GM12878 (cell line): ENCODE measurements at regions not wholly inside any gene's neighbourhood (a gene's known extent, or its start where the extent isn't known, plus 50 kb on each side); places are given as distances from the start of the nearest gene placed in this dataset.

ENCODE experiments used
- ATAC-seq: fragments of 200-7000 bp; cut with Tn5 transposase; 3 replicates; pipeline ENCODE4 v1.9.1; 2020; ENCODE audit warnings: mild to moderate bottlenecking, moderate library complexity
- BruUV-seq: library from RNA; stranded (reverse); fragments of 400-500 nt; replicated peaks from 2 replicates; lab custom pipeline; 2021; lab: Mats Ljungman, UMichigan
- CTCF ChIA-PET: fragments of 300-600 bp; sonication (Branson Sonifier 250); formaldehyde crosslinking; extraction: SDS; loops from one replicate; lab custom pipeline; 2021; ENCODE audit warnings: inconsistent platforms; lab: Yijun Ruan, JAX
- POLR2A ChIA-PET: fragments of 350-600 bp; formaldehyde crosslinking; extraction: SDS; loops from one replicate; lab custom pipeline; 2021; ENCODE audit warnings: inconsistent platforms; lab: Charles Lee
- RAD21 ChIA-PET: fragments of 300-600 bp; sonication (Branson Sonifier 250); formaldehyde crosslinking; loops from one replicate; lab custom pipeline; 2023; ENCODE audit warnings: antibody characterized with exemption; ENCODE audit not compliant: unreplicated experiment; lab: Charles Lee
- SMC1A ChIA-PET: fragments of 300-600 bp; sonication (Branson Sonifier 250); formaldehyde crosslinking; loops from one replicate; lab custom pipeline; 2023; ENCODE audit not compliant: unreplicated experiment, uncharacterized antibody; lab: Charles Lee
- DNase-seq: peaks from one replicate; pipeline ENCODE4 v3.0.0-alpha.2; 2011; ENCODE audit warnings: low read depth, low spot score
- FAIRE-seq: peaks from 3 replicates; lab custom pipeline; 2011; peaks lifted over from hg19 to GRCh38; lab: Jason Lieb, UNC
- H2AFZ ChIP-seq: 2 replicates; pipeline ENCODE4 v1.6.0; 2011; ENCODE audit warnings: low read depth, low read length, control low read depth; ENCODE audit not compliant: control insufficient read depth
- H3K27ac ChIP-seq: 2 replicates; pipeline ENCODE4 v1.5.1; 2011; ENCODE audit warnings: control low read depth; ENCODE audit not compliant: control insufficient read depth, insufficient read depth
- H3K27me3 ChIP-seq, 2 experiments: replicated peaks in 1 of 2; 2 replicates each; pipeline versions ENCODE4 v1.6.0 to v1.6.1; 2011; ENCODE audit warnings: low read length in 1 of 2; ENCODE audit not compliant: control insufficient read depth in 2 of 2, insufficient read depth in 2 of 2
- H3K36me3 ChIP-seq, 2 experiments: 2 replicates each; pipeline ENCODE4 v1.5.1; 2011; ENCODE audit warnings: low read length in 1 of 2; ENCODE audit not compliant: control insufficient read depth in 2 of 2, insufficient read depth in 2 of 2
- H3K4me1 ChIP-seq: 2 replicates; pipeline ENCODE4 v1.6.1; 2011; ENCODE audit warnings: mild to moderate bottlenecking, low read length, moderate library complexity, mixed read lengths; ENCODE audit not compliant: control insufficient read depth, insufficient read depth
- H3K4me2 ChIP-seq: 2 replicates; pipeline ENCODE4 v1.6.0; 2011; ENCODE audit warnings: control low read depth; ENCODE audit not compliant: control insufficient read depth, insufficient read depth
- H3K4me3 ChIP-seq: fragments of 200-600 bp; sonication (generic); 2 replicates; pipeline ENCODE4 v1.5.1; 2016
- H3K79me2 ChIP-seq: 2 replicates; pipeline ENCODE4 v1.6.0; 2011; ENCODE audit warnings: low read length; ENCODE audit not compliant: control insufficient read depth, insufficient read depth
- H3K9ac ChIP-seq: 2 replicates; pipeline ENCODE4 v1.8.0; 2011; ENCODE audit warnings: low read length, control low read depth, mixed read lengths; ENCODE audit not compliant: control insufficient read depth, insufficient read depth
- H3K9me3 ChIP-seq: replicated peaks from 3 replicates; pipeline ENCODE4 v1.5.1; 2011; ENCODE audit warnings: mild to moderate bottlenecking, low read length; ENCODE audit not compliant: control insufficient read depth, insufficient read depth
- H4K20me1 ChIP-seq: 2 replicates; pipeline ENCODE4 v1.6.0; 2011; ENCODE audit not compliant: control insufficient read depth, insufficient read depth
- ASH2L ChIP-seq: fragments of 300-600, 200-600 bp; sonication (generic); IDR thresholded peaks from 2 replicates; pipeline ENCODE4 v1.6.1; 2017; ENCODE audit warnings: low read depth, mild to moderate bottlenecking, borderline replicate concordance
- BCL11A ChIP-seq: IDR thresholded peaks from 2 replicates; pipeline ENCODE4 v1.6.1; 2011; ENCODE audit warnings: low read depth, low read length
- CBFB ChIP-seq: IDR thresholded peaks from 2 replicates; pipeline ENCODE4 v1.6.1; 2016; ENCODE audit warnings: antibody characterized with exemption, low read depth
- CREB1 ChIP-seq: IDR thresholded peaks from 2 replicates; pipeline ENCODE4 v1.6.1; 2012; ENCODE audit warnings: low read depth, mild to moderate bottlenecking, inconsistent platforms
- CREM ChIP-seq: IDR thresholded peaks from 2 replicates; pipeline ENCODE4 v1.6.1; 2014; ENCODE audit warnings: antibody characterized with exemption, low read depth
- E4F1 ChIP-seq: fragments of 450-650 bp; IDR thresholded peaks from 2 replicates; pipeline ENCODE4 v1.6.1; 2018; ENCODE audit warnings: borderline replicate concordance, mild to moderate bottlenecking; ENCODE audit not compliant: partially characterized antibody
- EP300 ChIP-seq, 2 experiments: fragments of 150-350 bp in 1 of 2; IDR thresholded peaks; 2 replicates each; pipeline ENCODE4 v1.6.1; 2011 to 2012; ENCODE audit warnings: low read depth in 2 of 2, low read length in 2 of 2, borderline replicate concordance in 1 of 2, improper control_type of control experiment in 1 of 2, inconsistent platforms in 1 of 2; ENCODE audit not compliant: control insufficient read depth in 1 of 2
- HDAC6 ChIP-seq: fragments of 200-600 bp; sonication (generic); IDR thresholded peaks from one replicate; pipeline ENCODE4 v1.8.0; 2017; ENCODE audit warnings: antibody characterized with exemption; ENCODE audit not compliant: unreplicated experiment
- HDGF ChIP-seq: fragments of 450-650 bp; IDR thresholded peaks from 2 replicates; pipeline ENCODE4 v1.6.1; 2016; ENCODE audit warnings: antibody characterized with exemption
- IRF3 ChIP-seq: fragments of 450-650 bp; IDR thresholded peaks from 2 replicates; pipeline ENCODE4 v1.6.1; 2014; ENCODE audit warnings: mild to moderate bottlenecking
- JUNB ChIP-seq: IDR thresholded peaks from 2 replicates; pipeline ENCODE4 v1.6.1; 2016; ENCODE audit warnings: antibody characterized with exemption, mild to moderate bottlenecking
- POU2F2 ChIP-seq: IDR thresholded peaks from 3 replicates; pipeline ENCODE4 v1.6.1; 2011; ENCODE audit warnings: low read depth, mild to moderate bottlenecking, low read length, borderline replicate concordance
- RFX5 ChIP-seq: IDR thresholded peaks from 2 replicates; pipeline ENCODE4 v1.6.1; 2011; ENCODE audit warnings: low read depth, low read length, improper control_type of control experiment
- SIN3A ChIP-seq: IDR thresholded peaks from 2 replicates; pipeline ENCODE4 v1.6.1; 2012; ENCODE audit warnings: low read depth, low read length, improper control_type of control experiment
- TBL1XR1 ChIP-seq: IDR thresholded peaks from 2 replicates; pipeline ENCODE4 v1.6.1; 2012; ENCODE audit warnings: low read depth, low read length, improper control_type of control experiment
- WRNIP1 ChIP-seq: IDR thresholded peaks from 2 replicates; pipeline ENCODE4 v1.6.1; 2011; ENCODE audit warnings: low read depth, low read length, improper control_type of control experiment, borderline replicate concordance
- WGBS: methylation state at CpG from one replicate; pipeline ENCODE4 v1.1.6; 2016; ENCODE audit warnings: low lambda C conversion rate; ENCODE audit not compliant: insufficient replicate concordance, insufficient coverage; ENCODE audit errors: missing lambda C conversion rate; 5-methylcytosine and 5-hydroxymethylcytosine counted together
- in situ Hi-C: fragments of 300-500 bp; cut with MboI; formaldehyde crosslinking; loops from 9 replicates; pipeline ENCODE4 v1.14.3; 2018; ENCODE audit warnings: mixed read lengths
- intact Hi-C: fragments of 100-400 bp; cut with micrococcal nuclease; formaldehyde crosslinking; loops from one replicate; pipeline ENCODE4 v1.14.2; 2022; ENCODE audit not compliant: unreplicated experiment
- TF ChIP-seq, protein P1 (sequence below): IDR thresholded peaks from 2 replicates; pipeline ENCODE4 v1.6.1; 2012; ENCODE audit warnings: low read depth, low read length, improper control_type of control experiment
- TF ChIP-seq, protein P2 (sequence below): fragments of 450-650 bp; formaldehyde crosslinking; IDR thresholded peaks from 2 replicates; pipeline ENCODE4 v1.5.0; 2022; ENCODE audit warnings: mild to moderate bottlenecking, missing genetic modification characterization

- TF ChIP-seq EP300 (IDR thresholded peaks at IDR 0.05; ENCODE audit: borderline replicate concordance in 1 of 2, control insufficient read depth in 1 of 2, low read depth in 2 of 2, low read length in 2 of 2) (no peak), JUNB (no peak), IRF3 (no peak), ASH2L (no peak)
Measured at GRCh38 chr11:28649922-28650321, 541.7 kb downstream of the METTL15 start (continued).

DNA sequence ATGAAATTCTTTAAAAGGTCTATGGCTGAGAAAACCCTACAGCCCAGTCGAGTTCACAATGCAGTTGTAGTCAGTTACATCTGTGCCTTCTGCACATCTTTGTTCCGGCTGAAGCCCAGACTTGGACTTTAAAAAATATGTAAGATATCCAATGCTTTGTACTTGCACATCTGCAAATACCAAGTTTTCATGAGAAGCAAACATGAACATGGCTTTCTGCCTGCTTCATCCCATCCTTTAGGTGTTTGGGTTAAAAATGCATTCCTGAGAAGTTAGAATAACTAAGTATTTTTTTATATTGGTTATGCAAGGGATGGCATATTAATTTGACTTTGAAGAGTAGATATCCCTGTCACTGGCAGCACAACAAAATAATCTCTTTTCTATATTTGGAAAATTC is 528.4 kb downstream of the METTL15 start:
- H3K4me1 ChIP-seq, result no peaks in the 10 kb centered on the region
- no peaks in the 10 kb centered on the region for H4K20me1 ChIP-seq
- H3K4me3 ChIP-seq, result no peak overlapping the region
- FAIRE-seq (no peak), DNase-seq (no peak), ATAC-seq (no peak)
- ChIA-PET CTCF (no interaction called here), POLR2A (no interaction called here), RAD21 (no interaction called here), SMC1A (no interaction called here)
- WGBS, result 42% methylated on average over 2 of the region's 2 CpGs
- no TSS peak for BruUV-seq
- no peak overlapping the region for H3K4me2 ChIP-seq
- no peaks in the 10 kb centered on the region for H3K79me2 ChIP-seq
- intact Hi-C loops (no loop called here), in situ Hi-C loops (no loop called here)
- H3K27ac ChIP-seq, result no peak overlapping the region
- no peaks in the 10 kb centered on the region for H3K9me3 ChIP-seq
- H2AFZ ChIP-seq, result no peak overlapping the region
- H3K9ac ChIP-seq, result no peak overlapping the region
- no peaks in the 10 kb centered on the region for H3K36me3 ChIP-seq
- no peaks in the 10 kb centered on the region for H3K27me3 ChIP-seq
- TF ChIP-seq BCL11A (no peak), CREM (no peak), CREB1 (no peak), HDGF (no peak), CBFB (no peak), E4F1 (no peak), RFX5 (no peak), SIN3A (no peak), POU2F2 (no peak), WRNIP1 (no peak), TBL1XR1 (no peak), HDAC6 (no peak)
- TF ChIP-seq, protein P1, sequence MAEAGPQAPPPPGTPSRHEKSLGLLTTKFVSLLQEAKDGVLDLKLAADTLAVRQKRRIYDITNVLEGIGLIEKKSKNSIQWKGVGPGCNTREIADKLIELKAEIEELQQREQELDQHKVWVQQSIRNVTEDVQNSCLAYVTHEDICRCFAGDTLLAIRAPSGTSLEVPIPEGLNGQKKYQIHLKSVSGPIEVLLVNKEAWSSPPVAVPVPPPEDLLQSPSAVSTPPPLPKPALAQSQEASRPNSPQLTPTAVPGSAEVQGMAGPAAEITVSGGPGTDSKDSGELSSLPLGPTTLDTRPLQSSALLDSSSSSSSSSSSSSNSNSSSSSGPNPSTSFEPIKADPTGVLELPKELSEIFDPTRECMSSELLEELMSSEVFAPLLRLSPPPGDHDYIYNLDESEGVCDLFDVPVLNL, result no peak
- TF ChIP-seq, protein P2, sequence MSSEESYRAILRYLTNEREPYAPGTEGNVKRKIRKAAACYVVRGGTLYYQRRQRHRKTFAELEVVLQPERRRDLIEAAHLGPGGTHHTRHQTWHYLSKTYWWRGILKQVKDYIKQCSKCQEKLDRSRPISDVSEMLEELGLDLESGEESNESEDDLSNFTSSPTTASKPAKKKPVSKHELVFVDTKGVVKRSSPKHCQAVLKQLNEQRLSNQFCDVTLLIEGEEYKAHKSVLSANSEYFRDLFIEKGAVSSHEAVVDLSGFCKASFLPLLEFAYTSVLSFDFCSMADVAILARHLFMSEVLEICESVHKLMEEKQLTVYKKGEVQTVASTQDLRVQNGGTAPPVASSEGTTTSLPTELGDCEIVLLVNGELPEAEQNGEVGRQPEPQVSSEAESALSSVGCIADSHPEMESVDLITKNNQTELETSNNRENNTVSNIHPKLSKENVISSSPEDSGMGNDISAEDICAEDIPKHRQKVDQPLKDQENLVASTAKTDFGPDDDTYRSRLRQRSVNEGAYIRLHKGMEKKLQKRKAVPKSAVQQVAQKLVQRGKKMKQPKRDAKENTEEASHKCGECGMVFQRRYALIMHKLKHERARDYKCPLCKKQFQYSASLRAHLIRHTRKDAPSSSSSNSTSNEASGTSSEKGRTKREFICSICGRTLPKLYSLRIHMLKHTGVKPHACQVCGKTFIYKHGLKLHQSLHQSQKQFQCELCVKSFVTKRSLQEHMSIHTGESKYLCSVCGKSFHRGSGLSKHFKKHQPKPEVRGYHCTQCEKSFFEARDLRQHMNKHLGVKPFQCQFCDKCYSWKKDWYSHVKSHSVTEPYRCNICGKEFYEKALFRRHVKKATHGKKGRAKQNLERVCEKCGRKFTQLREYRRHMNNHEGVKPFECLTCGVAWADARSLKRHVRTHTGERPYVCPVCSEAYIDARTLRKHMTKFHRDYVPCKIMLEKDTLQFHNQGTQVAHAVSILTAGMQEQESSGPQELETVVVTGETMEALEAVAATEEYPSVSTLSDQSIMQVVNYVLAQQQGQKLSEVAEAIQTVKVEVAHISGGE (CRISPR knock-in tag), result no peak
